GM19351 (cell line): ENCODE measurements at regions not wholly inside any gene's neighbourhood (a gene's known extent, or its start where the extent isn't known, plus 50 kb on each side); places are given as distances from the start of the nearest gene placed in this dataset.
"Not testable (repeated sequence)": the region's sequence is repeated elsewhere in the genome, so short reads cannot be mapped to it uniquely, and the experiment has no call there.

Experiments
- ATAC-seq: cut with Tn5 transposase; IDR thresholded peaks from one replicate; pipeline ENCODE4 v1.9.1; 2021; ENCODE audit warnings: mild to moderate bottlenecking, moderate library complexity; ENCODE audit not compliant: unreplicated experiment

GRCh38 chr13:61144301-61144700, 271.3 kb downstream of the PCDH20 start:
- no peak for ATAC-seq

- ATAC-seq, result no peak
These were observed 273.1 kb downstream of the PCDH20 start for GRCh38 chr13:61142506-61142905.

GRCh38 chr13:61138857-61139256, 276.8 kb downstream of the PCDH20 start:
- ATAC-seq, result no peak

GRCh38 chr13:61136515-61136914, 279.1 kb downstream of the PCDH20 start:
- no peak for ATAC-seq

- ATAC-seq, result no peak
These were observed 279.6 kb downstream of the PCDH20 start for GRCh38 chr13:61136093-61136492.

- no peak for ATAC-seq
These were observed 280.1 kb downstream of the PCDH20 start for GRCh38 chr13:61135583-61135982.

- no peak for ATAC-seq
These were observed 286.6 kb downstream of the PCDH20 start for GRCh38 chr13:61128850-61129645.

- no peak for ATAC-seq
These were observed 291.9 kb downstream of the PCDH20 start for GRCh38 chr13:61123538-61124289.

- no peak for ATAC-seq
These were observed 302.4 kb downstream of the PCDH20 start for GRCh38 chr13:61113140-61113658.

- ATAC-seq, result no peak
These were observed 304.1 kb downstream of the PCDH20 start for GRCh38 chr13:61111529-61111928.

GRCh38 chr13:61110732-61111131, 304.9 kb downstream of the PCDH20 start:
- no peak for ATAC-seq

- ATAC-seq, result no peak
These were observed 305.9 kb downstream of the PCDH20 start for GRCh38 chr13:61109741-61110140.

- ATAC-seq, result no peak
These were observed 307.7 kb downstream of the PCDH20 start for GRCh38 chr13:61107989-61108388.

GRCh38 chr13:61095885-61096284, 319.8 kb downstream of the PCDH20 start:
- no peak for ATAC-seq

- no peak for ATAC-seq
These were observed 320.8 kb downstream of the PCDH20 start for GRCh38 chr13:61094865-61095264.

GRCh38 chr13:61089894-61090293, 325.8 kb downstream of the PCDH20 start:
- not testable (repeated sequence) for ATAC-seq

- no peak for ATAC-seq
These were observed 329.6 kb downstream of the PCDH20 start for GRCh38 chr13:61086087-61086486.

GRCh38 chr13:61084988-61085387, 330.7 kb downstream of the PCDH20 start:
- ATAC-seq, result no peak

GRCh38 chr13:61078976-61079770, 336.5 kb downstream of the PCDH20 start:
- no peak for ATAC-seq

GRCh38 chr13:61052175-61052574, 363.5 kb downstream of the PCDH20 start:
- ATAC-seq, result no peak

- ATAC-seq, result no peak
These were observed 370.4 kb downstream of the PCDH20 start for GRCh38 chr13:61045251-61045650.
